Hematopoietic multipotent progenitor cell treated with erythropoietin and hydrocortisone succinate and interleukin-3 and kit ligand, for 4 days (in vitro differentiated cells): ENCODE measurements at regions not wholly inside any gene's neighbourhood (a gene's known extent, or its start where the extent isn't known, plus 50 kb on each side); places are given as distances from the start of the nearest gene placed in this dataset.

Source experiments
- DNase-seq: peaks from one replicate; pipeline ENCODE4 v3.0.0-alpha.2; 2015

DNA sequence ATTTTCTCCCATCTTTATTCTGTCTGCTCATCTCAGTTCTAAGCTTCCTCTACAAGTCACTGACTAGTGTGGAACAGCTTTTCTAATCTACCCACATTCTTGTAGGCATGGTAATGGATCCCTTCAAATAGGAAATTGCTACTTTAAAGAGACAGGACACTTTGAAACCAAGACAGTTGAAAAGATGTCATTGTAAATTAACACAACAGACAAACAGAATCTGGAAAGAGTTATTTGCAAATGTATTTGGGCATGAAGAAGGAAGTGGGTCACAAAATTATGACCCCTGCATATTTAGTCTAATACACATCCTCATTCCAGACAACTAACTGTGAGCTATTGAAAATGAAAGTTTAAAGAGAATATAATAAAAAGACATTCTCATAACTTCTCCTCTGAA lies 298.2 kb upstream of the MARCKS start:
- DNase-seq: no peak

DNA sequence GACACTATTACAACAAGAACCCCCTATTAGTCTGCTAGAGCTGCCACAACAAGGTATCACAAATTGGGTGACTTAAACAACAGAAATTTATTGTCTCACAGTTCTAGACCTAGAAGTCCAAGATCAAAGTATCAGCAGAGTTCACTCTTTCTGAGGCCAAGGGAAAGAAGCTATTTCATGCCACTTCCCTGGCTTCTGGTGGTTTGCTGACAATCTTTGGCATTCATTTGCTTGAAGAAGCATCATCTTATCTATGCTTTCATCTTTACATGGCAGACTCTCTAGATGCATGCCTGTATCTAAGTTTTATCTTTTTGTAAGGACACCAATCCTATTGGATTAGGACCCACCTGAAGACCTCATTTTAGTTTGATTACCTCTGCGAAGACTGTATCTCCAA lies 296.8 kb upstream of the MARCKS start:
- no peak for DNase-seq

DNA sequence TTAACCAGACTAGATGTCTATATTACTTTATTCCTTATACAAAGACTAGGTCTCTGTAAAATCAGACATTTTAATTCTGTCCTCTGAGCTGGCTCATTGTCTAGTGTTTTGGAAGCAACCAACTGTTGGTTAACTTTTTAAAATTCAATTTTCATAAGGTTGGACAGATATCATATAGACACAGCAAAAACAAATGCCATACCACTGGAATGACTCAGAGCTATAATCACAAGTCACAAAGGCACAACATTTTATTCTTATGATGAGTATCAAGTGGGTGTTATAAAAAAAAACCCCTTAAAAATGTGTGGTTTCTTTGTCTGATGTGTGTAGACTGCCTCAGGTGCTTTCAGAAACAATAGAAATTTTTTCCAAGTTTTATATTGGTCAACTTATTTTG lies 296.2 kb upstream of the MARCKS start:
- no peak for DNase-seq

DNA sequence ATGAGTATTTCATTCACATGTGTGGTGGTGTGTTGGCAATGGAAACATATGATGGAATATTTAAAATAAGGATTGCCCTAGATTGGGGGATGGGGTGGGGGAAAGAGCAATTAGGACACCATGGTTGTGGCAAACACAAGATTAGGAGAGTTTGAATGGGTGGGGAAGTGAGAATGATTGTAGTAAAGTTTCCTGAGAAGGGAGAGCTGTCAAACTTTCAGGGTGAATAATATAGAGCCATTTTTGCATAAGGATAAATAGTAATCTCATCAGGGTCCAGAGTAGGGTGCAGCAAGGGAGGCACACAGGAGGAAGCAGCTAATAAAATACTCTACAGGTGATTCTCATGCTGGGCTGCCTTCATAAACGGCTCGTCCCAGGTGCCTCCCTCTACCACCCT lies 294.9 kb upstream of the MARCKS start:
- DNase-seq: no peak

DNA sequence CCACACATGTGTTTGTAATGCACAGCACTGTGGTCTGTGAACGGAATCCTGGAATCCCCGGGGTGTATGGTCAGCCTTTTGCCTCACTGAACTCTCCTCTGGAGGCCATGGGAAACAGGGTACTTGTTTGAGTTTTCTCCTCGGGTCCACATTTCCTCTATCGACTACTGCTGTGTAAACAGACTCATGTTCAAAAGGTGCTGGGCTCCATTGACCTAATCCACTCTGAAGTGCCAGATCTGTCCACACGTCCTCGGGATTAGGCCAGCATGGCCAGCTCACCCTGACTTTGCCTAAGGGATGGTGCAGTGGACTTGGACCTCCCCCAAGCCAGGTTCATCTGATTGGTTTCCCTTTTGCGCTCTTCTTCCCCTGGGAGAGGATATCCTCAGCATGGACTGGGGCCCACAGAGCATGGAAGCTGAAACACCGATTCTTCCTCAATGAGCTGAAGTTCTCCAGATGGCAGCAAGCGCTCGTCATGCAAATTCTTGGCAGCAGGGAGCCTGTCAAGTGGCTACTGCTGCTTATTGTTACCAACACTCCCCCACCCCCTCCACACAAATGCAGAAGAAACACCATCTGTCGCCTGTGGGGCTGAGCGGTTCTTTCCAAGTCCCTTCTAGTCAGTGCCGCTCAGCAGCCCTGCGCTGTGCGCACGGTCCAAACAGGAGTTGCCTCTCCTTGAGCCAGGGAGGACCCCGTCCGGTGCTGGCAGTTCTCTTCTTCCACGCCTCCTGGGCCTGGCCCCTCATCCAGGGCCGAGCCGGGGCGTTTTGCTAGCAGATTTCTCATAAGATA lies 292.6 kb upstream of the MARCKS start:
- peak; percentile 61 for DNase-seq

DNA sequence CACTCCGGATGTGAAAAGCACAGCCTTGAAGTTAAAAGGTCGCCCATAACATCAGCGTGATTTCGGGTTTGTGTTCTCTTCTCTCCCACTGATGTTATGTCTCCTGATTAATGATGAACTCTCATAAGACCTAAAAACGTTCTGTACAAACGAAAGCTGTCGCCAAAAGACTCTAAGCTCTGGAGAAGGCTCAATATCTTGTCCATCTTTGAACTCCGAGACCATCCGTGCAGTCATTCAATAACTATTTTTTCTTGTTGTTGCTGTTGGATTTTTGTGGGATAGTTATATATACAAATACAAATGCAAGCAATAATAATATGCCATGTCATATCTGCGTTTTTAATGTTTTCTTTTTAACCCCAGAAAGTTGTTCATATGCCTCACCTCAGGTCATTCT lies 291.8 kb upstream of the MARCKS start:
- DNase-seq: no peak

DNA sequence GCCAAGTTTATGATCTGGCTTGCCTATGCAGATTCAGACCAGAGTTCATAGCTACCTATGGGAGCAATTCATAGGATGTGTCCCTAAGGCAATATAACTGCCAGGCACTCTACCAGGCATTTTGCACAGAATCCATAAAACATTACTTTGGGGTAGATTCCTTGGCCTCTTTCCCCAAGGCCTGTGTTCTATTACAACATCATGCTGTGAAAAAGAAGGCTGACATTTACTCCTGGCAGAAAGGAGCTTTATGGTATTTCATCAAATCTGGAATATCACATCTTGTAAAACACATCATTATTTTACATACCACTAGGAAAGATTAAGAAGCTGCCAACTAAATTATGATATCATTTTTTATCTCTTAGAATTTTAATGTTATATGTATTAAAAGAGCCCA lies 287.0 kb upstream of the MARCKS start:
- DNase-seq: no peak

DNA sequence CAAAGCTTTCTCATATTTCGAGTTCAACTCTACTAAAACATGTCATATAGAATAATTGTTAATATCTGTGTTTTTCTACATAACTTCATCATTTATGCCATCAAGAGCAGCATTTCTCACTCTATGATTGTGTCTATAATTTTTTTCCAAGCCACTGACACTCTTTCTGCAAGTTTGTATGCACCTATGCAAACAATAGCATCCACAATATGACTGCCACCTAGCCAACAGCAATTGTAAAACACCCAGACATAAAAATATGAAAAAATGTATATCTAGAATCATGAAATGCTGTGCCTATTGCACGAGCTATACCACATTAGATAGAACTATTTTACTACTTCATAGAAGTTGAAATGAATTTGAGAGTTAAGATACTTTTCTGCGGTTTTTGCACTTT lies 286.5 kb upstream of the MARCKS start:
- no peak for DNase-seq

DNA sequence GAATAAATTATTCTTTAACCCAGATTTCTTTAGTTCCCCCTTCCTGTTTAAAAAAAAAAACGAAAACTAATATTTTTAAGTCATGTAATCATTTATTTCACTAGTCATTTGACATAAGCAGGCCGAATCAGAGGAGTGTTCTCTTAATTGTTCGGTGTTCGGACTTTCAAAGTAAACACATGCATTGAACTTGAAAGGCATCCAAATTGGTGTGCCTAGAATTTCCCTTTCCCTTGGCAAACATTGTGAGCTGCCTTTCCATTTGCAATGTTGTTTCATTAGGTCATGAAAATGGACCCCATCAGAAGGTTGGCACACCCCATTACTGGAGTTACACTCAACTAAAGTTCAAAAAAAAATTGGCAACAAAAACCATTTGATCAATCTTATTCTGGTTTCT lies 283.0 kb upstream of the MARCKS start:
- no peak for DNase-seq

DNA sequence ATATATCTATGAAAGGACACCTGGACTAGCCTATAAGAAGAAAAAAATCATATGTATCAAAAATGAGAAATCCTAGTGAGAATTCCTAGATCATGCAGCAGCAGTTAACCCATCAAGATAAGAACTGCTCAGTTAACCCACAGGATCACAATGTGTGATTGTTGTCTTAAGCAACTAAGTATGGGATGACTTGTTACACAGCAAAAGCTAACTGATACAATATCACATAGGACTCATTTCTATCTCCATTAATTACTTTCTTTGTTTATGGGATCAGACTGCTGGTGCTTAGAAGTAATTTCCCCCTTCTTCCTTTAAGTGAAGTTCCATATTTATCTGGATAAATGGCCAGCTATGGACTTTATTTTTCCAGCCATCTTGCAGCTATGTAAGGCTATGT lies 280.8 kb upstream of the MARCKS start:
- DNase-seq: no peak

DNA sequence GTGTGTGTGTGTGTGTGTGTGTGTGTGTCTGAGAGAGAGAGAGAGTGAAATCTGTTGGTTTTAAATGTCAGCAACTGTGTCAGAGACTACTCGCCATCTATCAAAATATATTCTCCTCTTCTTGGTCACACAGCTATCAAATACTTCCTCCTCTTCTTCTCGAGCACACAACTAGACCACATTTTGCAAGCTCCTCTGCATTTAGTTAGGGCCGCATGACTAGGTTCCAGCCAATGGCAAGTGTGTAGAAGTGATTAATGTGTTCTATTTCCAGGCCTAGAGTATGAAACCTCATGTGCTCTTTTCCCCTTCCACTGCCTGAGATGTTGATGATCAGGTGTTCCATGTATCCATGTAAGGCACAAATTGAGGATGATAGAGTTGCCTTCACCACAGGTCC lies 278.5 kb upstream of the MARCKS start:
- DNase-seq: no peak

DNA sequence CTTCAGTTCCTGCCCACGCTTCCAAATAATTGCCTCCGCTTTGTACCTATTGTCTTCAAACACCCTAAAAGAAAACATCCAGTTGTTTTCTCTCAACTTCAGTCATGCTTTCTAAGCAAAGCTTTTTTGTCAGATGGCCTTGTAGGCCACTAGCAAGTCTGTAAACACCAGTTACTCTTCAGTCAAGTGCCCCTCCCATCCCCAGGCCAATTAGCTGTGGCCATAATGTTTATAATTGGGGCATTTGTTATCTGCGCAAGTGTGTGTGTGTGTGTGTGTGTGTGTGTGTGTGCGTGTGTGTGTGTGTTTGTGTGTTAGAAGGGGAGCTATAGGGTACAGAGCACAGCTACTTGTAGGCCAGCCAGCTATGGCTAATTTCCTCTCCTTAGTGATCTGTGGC lies 272.4 kb upstream of the MARCKS start:
- DNase-seq: no peak

DNA sequence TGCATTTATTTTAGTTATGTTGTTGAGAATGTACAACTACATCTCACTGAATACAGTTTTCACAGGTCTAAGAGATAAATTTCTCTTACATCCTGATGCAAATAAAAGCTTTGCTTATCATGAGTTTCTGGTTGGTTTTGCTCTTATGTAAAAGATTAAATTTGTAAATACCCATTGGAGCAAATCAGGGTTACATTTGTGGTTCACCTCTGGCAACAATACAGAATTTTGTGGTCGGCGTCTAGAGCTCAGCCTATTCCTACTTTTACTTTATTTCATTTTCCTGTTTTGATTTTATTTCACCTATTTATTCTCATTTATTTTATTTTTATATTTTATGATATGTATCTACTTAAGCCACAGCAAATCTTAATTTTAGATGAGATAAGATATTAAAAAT lies 271.9 kb upstream of the MARCKS start:
- no peak for DNase-seq

DNA sequence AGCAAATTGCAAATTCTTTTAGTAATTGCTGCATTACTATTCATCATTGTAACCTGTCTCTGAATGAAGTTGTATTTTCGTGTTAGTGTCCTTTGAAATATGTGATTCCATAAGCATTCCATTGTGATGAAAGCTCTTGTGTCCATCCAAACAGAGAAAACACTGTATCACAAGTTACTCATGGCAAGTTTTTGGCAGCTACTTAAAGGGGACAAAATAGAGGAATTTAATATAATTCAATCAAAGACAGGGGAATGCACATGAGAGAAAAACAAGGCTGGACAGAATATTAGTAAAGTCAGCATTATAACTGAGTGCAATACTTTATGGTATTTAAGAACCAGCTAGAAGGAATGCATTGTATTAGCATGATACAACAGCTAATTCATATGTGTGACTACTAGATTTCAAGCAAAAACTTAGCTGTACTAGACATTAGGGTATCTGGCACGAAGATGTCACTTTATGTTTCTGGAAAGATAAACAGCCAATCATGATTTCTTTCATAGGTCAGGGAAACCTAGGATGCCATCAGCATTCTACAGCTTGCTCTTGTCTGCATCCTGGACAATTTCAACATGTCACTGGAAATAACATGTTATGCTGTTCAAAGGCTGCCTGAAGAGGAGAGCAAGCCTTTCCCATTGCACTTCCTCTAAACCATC lies 270.6 kb upstream of the MARCKS start:
- no peak for DNase-seq

DNA sequence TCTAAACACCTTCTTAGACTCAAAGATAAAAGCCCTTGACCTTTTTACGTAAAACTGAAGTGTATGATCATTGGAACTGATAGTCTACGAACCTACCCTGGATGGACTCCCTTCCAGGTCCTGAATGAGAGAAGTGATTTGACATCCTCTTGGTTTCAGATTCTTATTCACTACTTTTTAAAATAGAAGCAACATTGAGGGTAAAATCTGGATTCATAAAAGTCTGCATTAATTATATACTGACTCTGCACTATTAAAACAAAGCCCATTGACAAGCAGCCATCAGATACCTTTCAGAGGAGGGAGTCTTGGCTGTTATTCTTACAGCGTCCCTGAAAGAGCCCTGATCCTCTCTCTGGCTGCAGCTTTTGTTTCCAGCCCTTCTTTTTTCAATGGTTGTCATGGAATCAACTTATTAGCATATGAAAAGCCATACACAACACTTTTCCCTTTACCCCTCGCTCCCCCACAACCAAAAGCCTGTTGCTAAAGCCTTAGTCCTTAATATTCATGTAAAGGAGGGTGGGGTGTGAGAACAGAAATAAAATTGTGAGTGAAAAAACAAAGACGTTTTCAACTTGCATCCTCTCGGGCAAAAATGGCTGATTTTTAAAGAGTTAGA lies 270.0 kb upstream of the MARCKS start:
- no peak for DNase-seq

DNA sequence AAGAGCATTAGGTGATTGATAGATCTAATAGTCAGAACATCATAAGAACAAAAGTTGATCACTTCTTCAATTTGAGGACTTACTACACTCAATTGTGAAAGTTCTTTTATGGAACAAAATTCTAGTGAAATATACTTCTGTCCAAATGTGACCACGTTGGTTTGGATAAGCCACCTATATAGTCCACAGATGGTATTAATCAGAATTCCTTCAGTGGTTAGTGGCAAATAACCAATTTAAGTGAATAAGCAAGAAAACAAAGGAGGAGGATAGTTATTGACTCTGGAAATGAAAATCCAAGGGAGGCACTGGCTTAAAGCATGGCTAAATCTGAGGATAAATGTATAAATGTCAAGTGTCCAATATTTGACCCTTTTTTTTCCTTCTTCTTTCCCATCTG lies 268.5 kb upstream of the MARCKS start:
- DNase-seq: no peak

DNA sequence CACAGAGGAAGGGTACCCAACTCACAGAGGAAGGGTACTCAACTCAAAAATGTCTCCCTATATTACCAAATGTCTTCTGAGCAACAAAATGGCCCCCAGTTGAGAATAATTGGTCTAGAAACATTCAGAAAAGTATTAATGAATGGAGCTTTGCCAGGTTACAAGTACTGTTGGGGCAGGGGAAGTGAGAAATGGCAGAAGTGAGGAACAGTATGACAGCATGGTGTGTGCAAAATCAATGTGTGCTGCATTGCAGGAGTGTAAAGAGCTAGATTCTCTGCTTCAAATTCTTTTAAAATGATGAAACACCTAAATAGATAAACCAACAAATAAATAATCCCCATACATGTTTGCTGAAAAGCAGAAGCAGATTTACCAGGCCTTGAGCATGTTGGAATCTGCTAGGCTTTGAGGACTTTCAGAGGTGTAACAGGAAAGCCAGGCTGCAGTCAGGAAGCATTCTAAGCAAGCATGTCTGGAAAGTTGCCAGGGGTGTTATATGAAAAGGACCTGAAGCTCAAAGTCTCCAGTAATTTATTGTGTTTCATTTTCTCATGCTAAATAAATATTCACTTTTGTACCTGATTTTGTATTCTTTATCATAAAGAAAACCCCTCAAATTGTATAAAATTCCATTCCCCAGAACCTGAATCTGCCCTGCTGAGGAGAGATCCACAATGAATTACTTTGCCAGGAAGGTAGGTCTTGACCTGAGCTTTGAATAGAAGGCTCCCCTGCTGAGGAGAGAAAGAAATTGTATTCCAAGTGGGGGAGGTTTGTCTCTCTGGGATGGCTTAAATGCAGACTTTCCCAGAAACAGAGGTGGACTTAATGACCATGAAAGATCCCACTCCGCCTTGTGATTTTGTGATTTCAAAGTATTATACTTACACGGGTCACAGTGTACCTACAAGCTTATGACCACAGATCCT lies 265.0 kb upstream of the MARCKS start:
- peak; percentile 30 for DNase-seq

DNA sequence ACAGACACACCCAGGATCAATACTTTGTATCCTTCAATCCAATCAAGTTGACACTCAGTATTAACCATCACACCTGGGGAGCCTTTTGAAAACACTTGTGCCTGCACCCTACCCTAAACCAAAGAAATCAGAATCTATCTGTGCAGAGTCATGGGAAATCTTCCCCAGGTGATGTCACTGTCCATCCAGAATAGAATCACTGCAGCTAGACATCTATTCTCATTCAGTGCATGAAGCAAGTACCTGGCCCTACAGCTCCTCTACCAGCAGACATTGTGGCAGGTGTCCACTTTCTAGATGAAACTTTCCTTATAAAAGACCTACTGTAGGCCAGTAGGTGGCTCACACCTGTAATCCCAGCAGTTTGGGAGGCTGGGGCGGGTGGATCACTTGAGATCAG lies 262.4 kb upstream of the MARCKS start:
- DNase-seq: no peak

DNA sequence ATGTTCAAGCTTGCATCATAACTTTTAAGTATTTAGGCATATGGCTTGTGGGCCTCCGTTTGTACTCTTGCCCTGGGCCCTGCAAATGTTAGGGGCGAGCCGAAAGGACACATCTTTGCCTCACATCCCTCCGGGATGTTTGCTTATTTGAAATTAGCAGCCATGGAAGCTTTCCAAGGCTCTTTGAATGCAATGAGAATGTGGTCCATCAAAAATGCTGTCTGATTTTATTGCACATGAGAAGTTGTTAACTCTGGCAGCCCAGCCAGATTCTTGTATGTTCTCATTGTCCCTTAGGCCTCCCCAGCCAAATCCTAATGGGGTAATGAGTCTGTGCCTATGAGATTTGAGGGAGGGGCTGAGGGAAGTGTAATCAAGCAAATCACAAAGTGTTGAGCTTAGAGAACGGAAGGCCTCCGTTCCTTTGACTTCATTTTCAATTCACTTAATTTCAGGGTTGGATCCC lies 261.2 kb upstream of the MARCKS start:
- no peak for DNase-seq

DNA sequence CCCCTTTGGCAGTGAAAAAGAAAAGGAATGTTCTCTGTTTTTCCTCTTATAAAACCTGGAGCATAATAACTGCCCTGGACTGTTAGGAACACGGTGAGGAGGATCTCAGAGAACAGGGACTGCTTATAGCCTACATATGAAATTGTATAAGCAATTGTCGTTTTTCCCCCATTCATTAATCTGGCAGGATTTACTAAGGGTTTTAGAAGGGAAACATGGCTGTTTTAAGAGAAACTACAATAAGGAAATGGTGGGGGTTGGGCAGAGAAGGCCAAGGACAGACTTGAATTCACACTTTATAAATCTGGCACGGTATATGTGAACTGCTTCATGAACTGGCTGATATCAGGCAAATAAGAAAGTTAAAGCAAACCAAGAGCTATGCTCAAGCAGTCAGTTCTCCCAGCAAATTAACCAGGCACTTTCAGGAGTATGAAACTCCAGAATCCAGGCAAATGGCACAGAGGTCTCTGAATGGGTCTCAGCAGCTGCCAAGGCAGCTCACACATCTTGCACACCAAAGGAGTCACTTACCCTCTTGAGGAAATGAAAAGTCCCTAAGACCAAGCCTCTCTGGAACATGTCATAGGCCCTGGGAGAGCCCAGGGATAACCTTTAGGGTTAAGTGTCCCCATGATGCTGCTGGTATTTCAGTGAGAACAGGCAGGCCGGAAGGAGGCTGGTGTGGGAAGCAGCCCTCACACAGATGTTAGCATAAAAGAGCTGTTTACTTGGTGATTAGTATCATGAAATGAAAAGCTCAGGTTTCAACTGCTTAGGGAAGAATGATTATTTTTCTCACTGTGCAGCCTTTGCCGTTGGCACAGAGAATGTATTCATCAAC lies 260.5 kb upstream of the MARCKS start:
- DNase-seq: no peak

DNA sequence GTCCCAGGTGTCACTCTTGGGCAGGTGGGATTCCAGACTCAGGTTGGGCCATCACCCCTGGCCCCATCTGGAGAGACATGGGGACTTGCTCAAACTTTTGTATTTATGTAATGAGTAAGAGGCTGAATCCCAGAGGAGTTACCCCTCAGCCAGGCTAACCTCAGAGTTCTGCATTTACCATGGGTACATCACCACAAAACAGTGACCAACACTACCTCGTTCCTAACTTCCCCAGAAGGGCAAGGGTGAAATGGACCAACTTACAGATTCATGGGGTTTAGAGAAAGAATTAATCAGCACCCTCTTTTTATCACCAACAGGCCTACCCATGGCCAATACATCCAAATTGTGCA lies 259.9 kb upstream of the MARCKS start:
- no peak for DNase-seq

DNA sequence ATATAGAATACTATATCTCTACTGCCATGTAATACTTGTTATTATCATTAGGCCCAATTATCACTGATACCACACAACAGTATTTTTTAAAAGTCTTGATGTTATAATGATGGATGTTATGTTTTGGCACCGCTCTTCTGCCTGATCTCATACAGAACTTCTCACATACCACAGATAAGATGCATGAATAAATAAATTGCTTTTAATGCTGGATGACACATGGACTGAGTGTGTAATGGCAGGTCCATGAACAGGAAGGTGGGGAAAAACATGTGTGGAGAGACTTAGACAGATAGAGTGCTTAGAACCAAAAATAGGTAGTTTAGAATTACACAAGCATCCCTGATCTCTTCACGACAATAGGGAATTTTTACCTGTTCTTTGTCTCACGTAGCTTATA lies 258.4 kb upstream of the MARCKS start:
- no peak for DNase-seq
